ENCODE measurements at regions not wholly inside any gene's neighbourhood (a gene's known extent, or its start where the extent isn't known, plus 50 kb on each side); places are given as distances from the start of the nearest gene placed in this dataset.

GRCh38 chr13:67844574-67844973 is 614.4 kb upstream of the PCDH9 start:
- no peaks in the 10 kb centered on the region for H3K4me1 ChIP-seq
- DNase-seq = no peak
- 73 to 83% (median 77%) methylated on average over 2 of the region's 2 CpGs for WGBS, 5 donors
- H3K27me3 ChIP-seq (replicated peaks in 1 of 7) = no peaks in the 10 kb centered on the region
- no peak overlapping the region for H3K27ac ChIP-seq
- H3K4me3 ChIP-seq = no peak overlapping the region
- TF ChIP-seq POLR2A (IDR thresholded peaks at IDR 0.05) = no peak
- no peak for TF ChIP-seq POLR2AphosphoS5 (IDR thresholded peaks at IDR 0.05)
- no peak for TF ChIP-seq CTCF (IDR thresholded peaks at IDR 0.05 in 8 of 11, conservative IDR thresholded peaks at IDR 0.05 in 3 of 11)
- H3K36me3 ChIP-seq = no peaks in the 10 kb centered on the region
- H3K9me3 ChIP-seq = peaks cover 0 to 22% (median 5%) of the 10 kb centered on the region in 8 donors
- intact Hi-C loops (cut with DNase I; ENCODE audit: low total_unique reads) = no loop called here

- WGBS, 5 donors = 81 to 91% (median 84%) methylated on average over 5 to 7 of the region's 7 CpGs
- Histone ChIP-seq H3K9me3 (peaks cover 0 to 23% (median 3%) of the 10 kb centered on the region in 8 donors), H3K27ac (no peak overlapping the region), H3K36me3 (no peaks in the 10 kb centered on the region), H3K4me1 (no peaks in the 10 kb centered on the region), H3K27me3 (replicated peaks in 1 of 7) (no peaks in the 10 kb centered on the region), H3K4me3 (no peak overlapping the region)
- no peak for TF ChIP-seq POLR2A (IDR thresholded peaks at IDR 0.05)
- TF ChIP-seq CTCF (IDR thresholded peaks at IDR 0.05 in 8 of 11, conservative IDR thresholded peaks at IDR 0.05 in 3 of 11) = no peak
- TF ChIP-seq POLR2AphosphoS5 (IDR thresholded peaks at IDR 0.05) = no peak
- intact Hi-C loops (cut with DNase I; ENCODE audit: low total_unique reads) = no loop called here
- DNase-seq = no peak
Measured at GRCh38 chr13:67841071-67841470, 610.9 kb upstream of the PCDH9 start.

GRCh38 chr13:67833564-67833963 is 603.4 kb upstream of the PCDH9 start:
- H3K27ac ChIP-seq = no peak overlapping the region
- DNase-seq = no peak
- peaks cover 0 to 22% (median 10%) of the 10 kb centered on the region in 8 donors for H3K9me3 ChIP-seq
- no peak overlapping the region for H3K4me3 ChIP-seq
- H3K36me3 ChIP-seq = no peaks in the 10 kb centered on the region
- no peaks in the 10 kb centered on the region for H3K27me3 ChIP-seq (replicated peaks in 1 of 7)
- H3K4me1 ChIP-seq = no peaks in the 10 kb centered on the region
- intact Hi-C loops (cut with DNase I; ENCODE audit: low total_unique reads) = no loop called here
- TF ChIP-seq CTCF (IDR thresholded peaks at IDR 0.05 in 8 of 11, conservative IDR thresholded peaks at IDR 0.05 in 3 of 11) (no peak), POLR2A (IDR thresholded peaks at IDR 0.05) (no peak), POLR2AphosphoS5 (IDR thresholded peaks at IDR 0.05) (no peak)

GRCh38 chr13:67829641-67830040 is 599.5 kb upstream of the PCDH9 start:
- Histone ChIP-seq H3K4me3 (no peak overlapping the region), H3K9me3 (peaks cover 0 to 23% (median 3%) of the 10 kb centered on the region in 8 donors), H3K4me1 (no peaks in the 10 kb centered on the region), H3K36me3 (no peaks in the 10 kb centered on the region), H3K27ac (no peak overlapping the region), H3K27me3 (replicated peaks in 1 of 7) (no peaks in the 10 kb centered on the region)
- no peak for TF ChIP-seq POLR2AphosphoS5 (IDR thresholded peaks at IDR 0.05)
- no peak for TF ChIP-seq POLR2A (IDR thresholded peaks at IDR 0.05)
- no peak for TF ChIP-seq CTCF (IDR thresholded peaks at IDR 0.05 in 8 of 11, conservative IDR thresholded peaks at IDR 0.05 in 3 of 11)
- DNase-seq = no peak
- WGBS, 5 donors = 87 to 95% (median 95%) methylated on average over 3 of the region's 3 CpGs
- intact Hi-C loops (cut with DNase I; ENCODE audit: low total_unique reads) = no loop called here

All from spleen (tissue), 11 donors.